NOMO-1 treated with DMSO at 0.1 percent for 48 hours (cell line): ENCODE measurements at regions not wholly inside any gene's neighbourhood (a gene's known extent, or its start where the extent isn't known, plus 50 kb on each side); places are given as distances from the start of the nearest gene placed in this dataset.

ENCODE experiments used
- DNase-seq: peaks from one replicate; lab custom pipeline; 2025; ENCODE audit not compliant: unreplicated experiment; lab: John Stamatoyannopoulos, UW

- no peak for DNase-seq
Observed at GRCh38 chr14:34138175-34138574, 187.3 kb upstream of the EGLN3 start.

- no peak for DNase-seq
Observed at GRCh38 chr14:34137001-34137745, 186.3 kb upstream of the EGLN3 start.

- DNase-seq: peak; percentile 74
Observed at GRCh38 chr14:34135492-34135891, 184.6 kb upstream of the EGLN3 start.

- DNase-seq: no peak
Observed at GRCh38 chr14:34134484-34134883, 183.6 kb upstream of the EGLN3 start.

GRCh38 chr14:34129927-34130552 is 179.2 kb upstream of the EGLN3 start:
- DNase-seq: no peak

GRCh38 chr14:34128665-34129064 is 177.8 kb upstream of the EGLN3 start:
- no peak for DNase-seq

GRCh38 chr14:34126586-34126985 is 175.7 kb upstream of the EGLN3 start:
- DNase-seq: no peak

- DNase-seq: no peak
Observed at GRCh38 chr14:34124585-34124984, 173.7 kb upstream of the EGLN3 start.

- no peak for DNase-seq
Observed at GRCh38 chr14:34122650-34123049, 171.8 kb upstream of the EGLN3 start.

GRCh38 chr14:34122081-34122480 is 171.2 kb upstream of the EGLN3 start:
- no peak for DNase-seq

GRCh38 chr14:34120185-34120977 is 169.5 kb upstream of the EGLN3 start:
- DNase-seq: no peak

GRCh38 chr14:34119107-34119858 is 168.4 kb upstream of the EGLN3 start:
- no peak for DNase-seq

GRCh38 chr14:34113991-34114390 is 163.1 kb upstream of the EGLN3 start:
- DNase-seq: no peak

GRCh38 chr14:34113005-34113511 is 162.2 kb upstream of the EGLN3 start:
- DNase-seq: no peak

GRCh38 chr14:34111953-34112352 is 161.1 kb upstream of the EGLN3 start:
- no peak for DNase-seq

GRCh38 chr14:34111505-34111904 is 160.6 kb upstream of the EGLN3 start:
- DNase-seq: no peak

- DNase-seq: no peak
Observed at GRCh38 chr14:34110531-34110930, 159.7 kb upstream of the EGLN3 start.

- no peak for DNase-seq
Observed at GRCh38 chr14:34107441-34107840, 156.6 kb upstream of the EGLN3 start.

- no peak for DNase-seq
Observed at GRCh38 chr14:34106310-34106709, 155.4 kb upstream of the EGLN3 start.

- no peak for DNase-seq
Observed at GRCh38 chr14:34104489-34105397, 153.9 kb upstream of the EGLN3 start.
